ENCODE measurements at regions not wholly inside any gene's neighbourhood (a gene's known extent, or its start where the extent isn't known, plus 50 kb on each side); places are given as distances from the start of the nearest gene placed in this dataset.

GRCh38 chr18:56278421-56279003 is 359.9 kb downstream of the TXNL1 start:
- DNase-seq (ENCODE audit: low spot score) = no peak

GRCh38 chr18:56276466-56276865 is 361.9 kb downstream of the TXNL1 start:
- no peak for DNase-seq (ENCODE audit: low spot score)

GRCh38 chr18:56273541-56274219 is 364.7 kb downstream of the TXNL1 start:
- no peak for DNase-seq (ENCODE audit: low spot score)

- DNase-seq (ENCODE audit: low spot score) = peak; percentile 22
Observed at GRCh38 chr18:56270671-56271250, 367.6 kb downstream of the TXNL1 start.

GRCh38 chr18:56269958-56270357 is 368.4 kb downstream of the TXNL1 start:
- no peak for DNase-seq (ENCODE audit: low spot score)

- no peak for DNase-seq (ENCODE audit: low spot score)
Observed at GRCh38 chr18:56268952-56269351, 369.4 kb downstream of the TXNL1 start.

GRCh38 chr18:56267334-56267733 is 371.1 kb downstream of the TXNL1 start:
- DNase-seq (ENCODE audit: low spot score) = peak; percentile 49

GRCh38 chr18:56258178-56258577 is 380.2 kb downstream of the TXNL1 start:
- DNase-seq (ENCODE audit: low spot score) = no peak

GRCh38 chr18:56257205-56257604 is 381.2 kb downstream of the TXNL1 start:
- DNase-seq (ENCODE audit: low spot score) = no peak

GRCh38 chr18:56256659-56257058 is 381.7 kb downstream of the TXNL1 start:
- no peak for DNase-seq (ENCODE audit: low spot score)

- no peak for DNase-seq (ENCODE audit: low spot score)
Observed at GRCh38 chr18:56255381-56255780, 383.0 kb downstream of the TXNL1 start.

GRCh38 chr18:56252456-56252855 is 385.9 kb downstream of the TXNL1 start:
- no peak for DNase-seq (ENCODE audit: low spot score)

- no peak for DNase-seq (ENCODE audit: low spot score)
Observed at GRCh38 chr18:56248610-56249235, 389.7 kb downstream of the TXNL1 start.

GRCh38 chr18:56246916-56247315 is 391.5 kb downstream of the TXNL1 start:
- DNase-seq (ENCODE audit: low spot score) = no peak

- DNase-seq (ENCODE audit: low spot score) = no peak
Observed at GRCh38 chr18:56245866-56246580, 392.4 kb downstream of the TXNL1 start.

- no peak for DNase-seq (ENCODE audit: low spot score)
Observed at GRCh38 chr18:56240405-56240804, 398.0 kb downstream of the TXNL1 start.

GRCh38 chr18:56238576-56238975 is 399.8 kb downstream of the TXNL1 start:
- no peak for DNase-seq (ENCODE audit: low spot score)

- no peak for DNase-seq (ENCODE audit: low spot score)
Observed at GRCh38 chr18:56235481-56236013, 402.8 kb downstream of the TXNL1 start.

GRCh38 chr18:56235071-56235470 is 403.3 kb downstream of the TXNL1 start:
- no peak for DNase-seq (ENCODE audit: low spot score)

- DNase-seq (ENCODE audit: low spot score) = peak; percentile 44
Observed at GRCh38 chr18:56233595-56233994, 404.8 kb downstream of the TXNL1 start.

- DNase-seq (ENCODE audit: low spot score) = no peak
Observed at GRCh38 chr18:56226025-56226424, 412.4 kb downstream of the TXNL1 start.
